WTC11 (cell line): ENCODE measurements at regions not wholly inside any gene's neighbourhood (a gene's known extent, or its start where the extent isn't known, plus 50 kb on each side); places are given as distances from the start of the nearest gene placed in this dataset.

Source experiments
- CREB1 ChIP-seq: sonication (generic); formaldehyde crosslinking; IDR thresholded peaks from 2 replicates; pipeline ENCODE4 v1.8.0; 2023; ENCODE audit warnings: mild to moderate bottlenecking, missing genetic modification reagents
- CTCF ChIP-seq: fragments of 200-600 bp; IDR thresholded peaks from 2 replicates; pipeline ENCODE4 v1.8.0; 2022; ENCODE audit warnings: antibody characterized with exemption
- ESRRA ChIP-seq: sonication (generic); formaldehyde crosslinking; IDR thresholded peaks from 2 replicates; pipeline ENCODE4 v1.8.1; 2022; ENCODE audit warnings: mild to moderate bottlenecking, missing genetic modification reagents, borderline replicate concordance
- ETV6 ChIP-seq: sonication (generic); formaldehyde crosslinking; IDR thresholded peaks from 2 replicates; pipeline ENCODE4 v1.8.1; 2022; ENCODE audit warnings: mild to moderate bottlenecking, missing genetic modification reagents
- TEAD4 ChIP-seq: sonication (generic); formaldehyde crosslinking; IDR thresholded peaks from 2 replicates; pipeline ENCODE4 v1.8.0; 2022; ENCODE audit warnings: mild to moderate bottlenecking, missing genetic modification reagents
- USF2 ChIP-seq: sonication (generic); formaldehyde crosslinking; IDR thresholded peaks from 2 replicates; pipeline ENCODE4 v1.8.1; 2023; ENCODE audit warnings: mild to moderate bottlenecking, missing genetic modification reagents, moderate library complexity
- ZNF423 ChIP-seq: fragments of 250-450 bp; sonication (Bioruptor Pico); IDR thresholded peaks from 2 replicates; pipeline ENCODE4 v2.1.2; 2022; ENCODE audit warnings: mild to moderate bottlenecking, moderate library complexity

DNA sequence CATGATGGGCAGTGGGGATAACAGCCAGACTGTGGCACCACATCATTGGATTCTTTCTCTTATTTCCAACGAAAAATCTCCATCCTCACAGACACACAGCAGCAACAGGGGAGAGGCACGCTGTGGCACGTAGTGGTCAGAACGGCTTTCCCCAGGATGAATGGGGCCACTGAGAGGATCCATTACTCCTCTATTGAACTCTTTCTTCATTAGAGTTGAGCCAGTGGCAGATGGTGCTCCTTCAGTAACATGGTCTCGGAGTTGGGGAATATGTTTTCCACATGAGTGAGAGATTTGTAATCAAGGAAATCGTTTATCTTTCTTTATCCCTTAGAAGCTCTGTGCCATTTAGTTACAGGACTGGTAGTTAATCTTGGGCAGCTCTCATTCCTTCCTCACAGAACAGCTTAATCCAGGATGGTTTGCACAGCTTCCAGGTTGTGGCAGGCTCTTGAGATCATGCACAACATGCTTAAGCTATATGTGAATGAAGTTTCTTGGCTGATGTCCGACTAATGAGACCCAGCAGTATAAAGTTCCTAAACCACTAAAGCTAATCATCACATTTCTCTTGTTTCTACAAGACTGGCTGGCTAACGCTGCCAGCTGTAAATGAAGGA, 180.5 kb upstream of the SLC10A2 start:
- TF ChIP-seq CTCF (no peak), TEAD4 (CRISPR knock-in tag) (no peak), ETV6 (no peak), ESRRA (CRISPR knock-in tag) (no peak), USF2 (CRISPR knock-in tag) (no peak), CREB1 (no peak), ZNF423 (CRISPR knock-in tag) (no peak)
